RWPE2 (cell line): ENCODE measurements at regions not wholly inside any gene's neighbourhood (a gene's known extent, or its start where the extent isn't known, plus 50 kb on each side); places are given as distances from the start of the nearest gene placed in this dataset.

Experiments
- ATAC-seq: fragments of 200-7000 bp; cut with Tn5 transposase; 3 replicates; pipeline ENCODE4 v1.9.1; 2021; ENCODE audit warnings: low read depth
- DNase-seq: peaks from one replicate; pipeline ENCODE4 v3.0.0-alpha.2; 2020; ENCODE audit warnings: low spot score
- H3K27ac ChIP-seq: fragments of 450-650 bp; 2 replicates; pipeline ENCODE4 v1.5.1; 2017; ENCODE audit warnings: mild to moderate bottlenecking; ENCODE audit not compliant: poor library complexity, severe bottlenecking
- H3K27me3 ChIP-seq: fragments of 250-450 bp; sonication (Bioruptor Pico); 2 replicates; pipeline ENCODE4 v1.5.1; 2021; ENCODE audit warnings: mild to moderate bottlenecking, moderate library complexity; ENCODE audit not compliant: insufficient read depth, poor library complexity, severe bottlenecking
- H3K36me3 ChIP-seq: fragments of 250-450 bp; sonication (Bioruptor Pico); 2 replicates; pipeline ENCODE4 v1.5.1; 2020; ENCODE audit warnings: low read depth, mild to moderate bottlenecking, moderate library complexity
- H3K4me1 ChIP-seq: fragments of 250-450 bp; sonication (Bioruptor Pico); 2 replicates; pipeline ENCODE4 v1.5.1; 2021; ENCODE audit warnings: mild to moderate bottlenecking, moderate library complexity; ENCODE audit not compliant: insufficient read depth, poor library complexity, severe bottlenecking
- H3K4me3 ChIP-seq: fragments of 250-450 bp; sonication (Bioruptor Pico); 2 replicates; pipeline ENCODE4 v1.5.1; 2021; ENCODE audit warnings: mild to moderate bottlenecking, moderate library complexity; ENCODE audit not compliant: severe bottlenecking
- H3K9me3 ChIP-seq: fragments of 250-450 bp; sonication (Bioruptor Pico); 2 replicates; pipeline ENCODE4 v1.5.1; 2021; ENCODE audit warnings: mild to moderate bottlenecking, moderate library complexity; ENCODE audit not compliant: severe bottlenecking
- TF ChIP-seq, protein P1 (sequence below): fragments of 450-650 bp; IDR thresholded peaks from one replicate; pipeline ENCODE4 v1.5.1; 2017; ENCODE audit warnings: mild to moderate bottlenecking, moderate library complexity; ENCODE audit not compliant: poor library complexity, severe bottlenecking

- Histone ChIP-seq H3K9me3 (no peaks in the 10 kb centered on the region), H3K4me1 (no peaks in the 10 kb centered on the region), H3K27ac (no peak overlapping the region), H3K27me3 (no peaks in the 10 kb centered on the region), H3K36me3 (no peaks in the 10 kb centered on the region), H3K4me3 (no peak overlapping the region)
- DNase-seq, result no peak
- TF ChIP-seq, protein P1, sequence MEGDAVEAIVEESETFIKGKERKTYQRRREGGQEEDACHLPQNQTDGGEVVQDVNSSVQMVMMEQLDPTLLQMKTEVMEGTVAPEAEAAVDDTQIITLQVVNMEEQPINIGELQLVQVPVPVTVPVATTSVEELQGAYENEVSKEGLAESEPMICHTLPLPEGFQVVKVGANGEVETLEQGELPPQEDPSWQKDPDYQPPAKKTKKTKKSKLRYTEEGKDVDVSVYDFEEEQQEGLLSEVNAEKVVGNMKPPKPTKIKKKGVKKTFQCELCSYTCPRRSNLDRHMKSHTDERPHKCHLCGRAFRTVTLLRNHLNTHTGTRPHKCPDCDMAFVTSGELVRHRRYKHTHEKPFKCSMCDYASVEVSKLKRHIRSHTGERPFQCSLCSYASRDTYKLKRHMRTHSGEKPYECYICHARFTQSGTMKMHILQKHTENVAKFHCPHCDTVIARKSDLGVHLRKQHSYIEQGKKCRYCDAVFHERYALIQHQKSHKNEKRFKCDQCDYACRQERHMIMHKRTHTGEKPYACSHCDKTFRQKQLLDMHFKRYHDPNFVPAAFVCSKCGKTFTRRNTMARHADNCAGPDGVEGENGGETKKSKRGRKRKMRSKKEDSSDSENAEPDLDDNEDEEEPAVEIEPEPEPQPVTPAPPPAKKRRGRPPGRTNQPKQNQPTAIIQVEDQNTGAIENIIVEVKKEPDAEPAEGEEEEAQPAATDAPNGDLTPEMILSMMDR, result no peak
- no peak for ATAC-seq
Measured at GRCh38 chr13:33925563-33925962, 107.6 kb downstream of the RFC3 start.

GRCh38 chr13:33927315-33927714, 109.4 kb downstream of the RFC3 start:
- ATAC-seq, result no peak; the same call in 2 of the 3 replicates
- H3K4me1 ChIP-seq, result no peaks in the 10 kb centered on the region

GRCh38 chr13:33931397-33932311, 113.7 kb downstream of the RFC3 start:
- H3K27ac ChIP-seq, result no peak overlapping the region
- no peaks in the 10 kb centered on the region for H3K9me3 ChIP-seq
- no peak overlapping the region for H3K4me3 ChIP-seq
- TF ChIP-seq, protein P1, result peak; percentile 44
- H3K27me3 ChIP-seq, result no peaks in the 10 kb centered on the region
- H3K4me1 ChIP-seq, result no peaks in the 10 kb centered on the region
- H3K36me3 ChIP-seq, result no peaks in the 10 kb centered on the region
- no peak for DNase-seq
- 0 out of 3 replicates have a peak, but pooled peaks have one; percentile 33 for ATAC-seq

More at GRCh38 chr13:33927315-33927714, 109.4 kb downstream of the RFC3 start:
- Histone ChIP-seq H3K27ac (no peak overlapping the region), H3K4me3 (no peak overlapping the region), H3K9me3 (no peaks in the 10 kb centered on the region), H3K36me3 (no peaks in the 10 kb centered on the region), H3K27me3 (no peaks in the 10 kb centered on the region)
- TF ChIP-seq, protein P1, result no peak
- no peak for DNase-seq

GRCh38 chr13:33932769-33933406, 114.9 kb downstream of the RFC3 start:
- Histone ChIP-seq H3K4me1 (no peaks in the 10 kb centered on the region), H3K36me3 (no peaks in the 10 kb centered on the region), H3K27ac (no peak overlapping the region), H3K9me3 (no peaks in the 10 kb centered on the region), H3K27me3 (no peaks in the 10 kb centered on the region), H3K4me3 (no peak overlapping the region)
- TF ChIP-seq, protein P1, result no peak
- DNase-seq (no peak), ATAC-seq (no peak)

GRCh38 chr13:33933810-33934209, 115.9 kb downstream of the RFC3 start:
- H3K27ac ChIP-seq, result no peak overlapping the region
- H3K27me3 ChIP-seq, result no peaks in the 10 kb centered on the region
- H3K4me1 ChIP-seq, result no peaks in the 10 kb centered on the region
- no peaks in the 10 kb centered on the region for H3K9me3 ChIP-seq
- no peak overlapping the region for H3K4me3 ChIP-seq
- H3K36me3 ChIP-seq, result no peaks in the 10 kb centered on the region
- no peak for ATAC-seq
- TF ChIP-seq, protein P1, result no peak
- no peak for DNase-seq
